SU-DHL-6 (cell line): ENCODE measurements at regions not wholly inside any gene's neighbourhood (a gene's known extent, or its start where the extent isn't known, plus 50 kb on each side); places are given as distances from the start of the nearest gene placed in this dataset.

Experiments
- H2AFZ ChIP-seq: fragments of 200-600 bp; sonication (generic); 2 replicates; pipeline ENCODE4 v1.6.1; 2014; ENCODE audit warnings: low read depth, mild to moderate bottlenecking, moderate library complexity, mixed read lengths, antibody characterized with exemption, low read length; ENCODE audit not compliant: severe bottlenecking
- H3F3A ChIP-seq: fragments of 200-600 bp; shearing (Covaris generic); 2 replicates; pipeline ENCODE4 v1.6.0; 2016; ENCODE audit warnings: antibody characterized with exemption, mild to moderate bottlenecking; ENCODE audit not compliant: insufficient read depth
- H3K27ac ChIP-seq: fragments of 200-600 bp; sonication (generic); 2 replicates; pipeline ENCODE4 v1.5.1; 2016; ENCODE audit warnings: low read depth, mild to moderate bottlenecking, low read length, moderate library complexity, mixed read lengths
- H3K27me3 ChIP-seq: fragments of 200-600 bp; sonication (generic), shearing (Covaris generic); 2 replicates; pipeline ENCODE4 v1.6.0; 2014; ENCODE audit warnings: mild to moderate bottlenecking, low read length
- H3K36me3 ChIP-seq: fragments of 200-600 bp; sonication (generic); 2 replicates; pipeline ENCODE4 v1.6.1; 2014; ENCODE audit warnings: mild to moderate bottlenecking, low read length, mixed read lengths
- H3K4me2 ChIP-seq: fragments of 300-600, 200-600 bp; shearing (Covaris generic), sonication (generic); 2 replicates; pipeline ENCODE4 v1.6.0; 2014; ENCODE audit warnings: low read length, low read depth, mild to moderate bottlenecking; ENCODE audit not compliant: poor library complexity, severe bottlenecking
- H3K4me3 ChIP-seq: fragments of 200-600 bp; sonication (generic); 2 replicates; pipeline ENCODE4 v1.5.1; 2014; ENCODE audit warnings: antibody characterized with exemption, low read length, mild to moderate bottlenecking, mixed read lengths; ENCODE audit not compliant: insufficient read depth, poor library complexity, severe bottlenecking
- H3K79me2 ChIP-seq: fragments of 200-600 bp; sonication (generic); 2 replicates; pipeline ENCODE4 v1.6.1; 2014; ENCODE audit warnings: mild to moderate bottlenecking, low read length, moderate library complexity; ENCODE audit not compliant: insufficient read depth
- H3K9ac ChIP-seq: fragments of 200-600 bp; sonication (generic); 2 replicates; pipeline ENCODE4 v1.7.0; 2014; ENCODE audit warnings: mild to moderate bottlenecking, low read length
- H3K9me2 ChIP-seq: fragments of 200-600 bp; sonication (generic); replicated peaks from 2 replicates; pipeline ENCODE4 v1.6.1; 2014; ENCODE audit warnings: low read length; ENCODE audit not compliant: insufficient read depth
- H3K9me3 ChIP-seq: fragments of 200-600 bp; sonication (generic); 2 replicates; pipeline ENCODE4 v1.6.1; 2014; ENCODE audit warnings: low read length, mixed read lengths; ENCODE audit not compliant: insufficient read depth
- H4K20me1 ChIP-seq: fragments of 200-600 bp; sonication (generic); 2 replicates; pipeline ENCODE4 v1.6.1; 2014; ENCODE audit warnings: low read depth, mild to moderate bottlenecking, antibody characterized with exemption, low read length, moderate library complexity, mixed read lengths
- EZH2phosphoT487 ChIP-seq: fragments of 200-600 bp; sonication (generic), shearing (Covaris generic); conservative IDR thresholded peaks from 2 replicates; pipeline ENCODE4 v1.6.1; 2018; ENCODE audit warnings: mild to moderate bottlenecking, antibody characterized with exemption, low read length, moderate library complexity, mixed read lengths
- TF ChIP-seq, protein P1 (sequence below): fragments of 200-600 bp; sonication (generic); IDR thresholded peaks from one replicate; pipeline ENCODE4 v1.5.1; 2017; ENCODE audit warnings: antibody characterized with exemption, mild to moderate bottlenecking, low read length, moderate library complexity; ENCODE audit not compliant: insufficient read depth, poor library complexity, severe bottlenecking

DNA sequence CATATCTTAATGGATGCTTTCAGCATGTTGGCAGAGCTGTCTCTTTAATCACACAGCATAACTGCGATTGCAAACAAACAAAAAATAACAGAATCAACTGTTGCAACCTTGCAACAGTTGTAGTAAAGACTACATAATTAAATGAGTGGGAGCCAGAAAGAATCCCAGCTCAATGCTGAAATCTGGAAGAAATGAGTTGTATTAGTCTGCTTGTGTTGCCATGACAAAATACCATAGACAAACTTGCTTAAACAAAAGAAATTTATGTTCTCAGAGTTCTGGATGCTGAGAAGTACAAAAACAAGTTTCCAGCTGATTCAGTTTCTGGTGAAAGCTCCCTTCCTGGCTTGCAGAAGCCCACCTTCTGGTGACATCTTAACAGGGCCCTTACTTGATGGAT lies 260.9 kb upstream of the TUSC1 start:
- Histone ChIP-seq H3K9ac (no peak overlapping the region), H3K9me3 (no peaks in the 10 kb centered on the region), H3K4me2 (no peak overlapping the region)

GRCh38 chr9:25936031-25936430 lies 257.8 kb upstream of the TUSC1 start:
- Histone ChIP-seq H3K9ac (no peak overlapping the region), H4K20me1 (no peaks in the 10 kb centered on the region), H3K4me3 (no peak overlapping the region), H3K79me2 (no peaks in the 10 kb centered on the region), H3F3A (no peaks in the 10 kb centered on the region), H3K9me3 (no peaks in the 10 kb centered on the region), H3K9me2 (no peaks in the 10 kb centered on the region), H2AFZ (no peak overlapping the region), H3K27ac (no peak overlapping the region), H3K36me3 (no peaks in the 10 kb centered on the region), H3K27me3 (no peaks in the 10 kb centered on the region), H3K4me2 (no peak overlapping the region)
- TF ChIP-seq, protein P1, sequence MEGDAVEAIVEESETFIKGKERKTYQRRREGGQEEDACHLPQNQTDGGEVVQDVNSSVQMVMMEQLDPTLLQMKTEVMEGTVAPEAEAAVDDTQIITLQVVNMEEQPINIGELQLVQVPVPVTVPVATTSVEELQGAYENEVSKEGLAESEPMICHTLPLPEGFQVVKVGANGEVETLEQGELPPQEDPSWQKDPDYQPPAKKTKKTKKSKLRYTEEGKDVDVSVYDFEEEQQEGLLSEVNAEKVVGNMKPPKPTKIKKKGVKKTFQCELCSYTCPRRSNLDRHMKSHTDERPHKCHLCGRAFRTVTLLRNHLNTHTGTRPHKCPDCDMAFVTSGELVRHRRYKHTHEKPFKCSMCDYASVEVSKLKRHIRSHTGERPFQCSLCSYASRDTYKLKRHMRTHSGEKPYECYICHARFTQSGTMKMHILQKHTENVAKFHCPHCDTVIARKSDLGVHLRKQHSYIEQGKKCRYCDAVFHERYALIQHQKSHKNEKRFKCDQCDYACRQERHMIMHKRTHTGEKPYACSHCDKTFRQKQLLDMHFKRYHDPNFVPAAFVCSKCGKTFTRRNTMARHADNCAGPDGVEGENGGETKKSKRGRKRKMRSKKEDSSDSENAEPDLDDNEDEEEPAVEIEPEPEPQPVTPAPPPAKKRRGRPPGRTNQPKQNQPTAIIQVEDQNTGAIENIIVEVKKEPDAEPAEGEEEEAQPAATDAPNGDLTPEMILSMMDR, result no peak
- no peak for TF ChIP-seq EZH2phosphoT487

More for the DNA sequence above, 260.9 kb upstream of the TUSC1 start:
- Histone ChIP-seq H3K79me2 (no peaks in the 10 kb centered on the region), H3F3A (no peaks in the 10 kb centered on the region), H2AFZ (no peak overlapping the region), H3K9me2 (no peaks in the 10 kb centered on the region), H3K27ac (no peak overlapping the region), H3K36me3 (no peaks in the 10 kb centered on the region), H4K20me1 (no peaks in the 10 kb centered on the region), H3K4me3 (no peak overlapping the region), H3K27me3 (no peaks in the 10 kb centered on the region)
- TF ChIP-seq EZH2phosphoT487, result no peak
- TF ChIP-seq, protein P1, result no peak

DNA sequence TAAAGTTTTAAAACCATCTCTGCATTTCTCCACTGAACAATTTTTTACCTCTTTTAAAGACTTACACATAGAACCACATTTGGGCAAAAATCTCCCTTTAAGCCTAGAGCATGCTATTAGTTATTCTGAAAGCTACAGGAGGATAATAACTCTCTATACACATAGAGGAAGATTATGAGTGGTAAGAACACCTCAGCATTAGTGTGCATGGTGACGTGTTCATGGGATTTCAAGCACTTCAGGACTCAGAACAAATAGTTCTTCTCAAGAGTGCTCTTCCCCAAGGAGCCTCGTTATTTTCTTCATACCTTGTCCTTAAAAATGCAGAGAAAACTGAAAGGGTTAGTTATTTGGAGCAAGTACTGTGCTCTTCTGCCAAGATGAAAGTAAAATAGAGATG lies 256.9 kb upstream of the TUSC1 start:
- no peaks in the 10 kb centered on the region for H3K9me3 ChIP-seq
- no peak overlapping the region for H3K4me2 ChIP-seq
- no peaks in the 10 kb centered on the region for H4K20me1 ChIP-seq
- H3K27ac ChIP-seq, result no peak overlapping the region
- no peak overlapping the region for H2AFZ ChIP-seq
- no peaks in the 10 kb centered on the region for H3K9me2 ChIP-seq
- no peaks in the 10 kb centered on the region for H3F3A ChIP-seq
- H3K9ac ChIP-seq, result no peak overlapping the region
- TF ChIP-seq, protein P1, result no peak
- TF ChIP-seq EZH2phosphoT487, result no peak
- no peaks in the 10 kb centered on the region for H3K36me3 ChIP-seq
- no peak overlapping the region for H3K4me3 ChIP-seq
- H3K79me2 ChIP-seq, result no peaks in the 10 kb centered on the region
- no peaks in the 10 kb centered on the region for H3K27me3 ChIP-seq
